ENCODE measurements at regions not wholly inside any gene's neighbourhood (a gene's known extent, or its start where the extent isn't known, plus 50 kb on each side); places are given as distances from the start of the nearest gene placed in this dataset.

DNA sequence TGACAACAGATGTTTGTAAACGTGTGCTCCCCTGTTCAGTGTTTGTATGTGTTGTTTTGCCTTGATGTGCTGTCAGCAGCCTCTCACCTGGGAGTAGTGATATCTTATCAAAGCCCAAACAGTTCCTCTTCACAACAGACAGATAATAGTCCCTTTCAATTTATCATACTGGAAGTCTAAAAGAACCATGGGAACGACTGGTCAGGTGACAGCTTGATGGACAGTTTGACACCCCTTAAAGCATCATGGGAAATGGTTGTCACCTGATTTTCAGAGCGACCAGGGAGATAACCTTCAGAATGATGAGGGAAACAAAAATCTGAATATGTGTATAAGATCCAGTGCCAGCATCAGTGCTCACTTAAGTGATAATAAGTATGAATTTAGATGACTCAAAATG, 146.3 kb upstream of the SOX2 start:
- TF ChIP-seq, protein P1, sequence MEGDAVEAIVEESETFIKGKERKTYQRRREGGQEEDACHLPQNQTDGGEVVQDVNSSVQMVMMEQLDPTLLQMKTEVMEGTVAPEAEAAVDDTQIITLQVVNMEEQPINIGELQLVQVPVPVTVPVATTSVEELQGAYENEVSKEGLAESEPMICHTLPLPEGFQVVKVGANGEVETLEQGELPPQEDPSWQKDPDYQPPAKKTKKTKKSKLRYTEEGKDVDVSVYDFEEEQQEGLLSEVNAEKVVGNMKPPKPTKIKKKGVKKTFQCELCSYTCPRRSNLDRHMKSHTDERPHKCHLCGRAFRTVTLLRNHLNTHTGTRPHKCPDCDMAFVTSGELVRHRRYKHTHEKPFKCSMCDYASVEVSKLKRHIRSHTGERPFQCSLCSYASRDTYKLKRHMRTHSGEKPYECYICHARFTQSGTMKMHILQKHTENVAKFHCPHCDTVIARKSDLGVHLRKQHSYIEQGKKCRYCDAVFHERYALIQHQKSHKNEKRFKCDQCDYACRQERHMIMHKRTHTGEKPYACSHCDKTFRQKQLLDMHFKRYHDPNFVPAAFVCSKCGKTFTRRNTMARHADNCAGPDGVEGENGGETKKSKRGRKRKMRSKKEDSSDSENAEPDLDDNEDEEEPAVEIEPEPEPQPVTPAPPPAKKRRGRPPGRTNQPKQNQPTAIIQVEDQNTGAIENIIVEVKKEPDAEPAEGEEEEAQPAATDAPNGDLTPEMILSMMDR (optimal IDR thresholded peaks at IDR 0.05 in 1 of 3, IDR thresholded peaks at IDR 0.05 in 1 of 3, conservative IDR thresholded peaks at IDR 0.05 in 1 of 3; ENCODE audit: extremely low read depth in 1 of 3, insufficient read depth in 2 of 3, low read length in 3 of 3), result no peak
- TF ChIP-seq EZH2 (IDR thresholded peaks at IDR 0.05; ENCODE audit: low read length), result no peak
